Suprapubic skin (tissue), 4 donors: ENCODE measurements at regions not wholly inside any gene's neighbourhood (a gene's known extent, or its start where the extent isn't known, plus 50 kb on each side); places are given as distances from the start of the nearest gene placed in this dataset.

Source experiments
- EP300 ChIP-seq: sonication (generic); formaldehyde crosslinking; IDR thresholded peaks from one replicate; pipeline ENCODE4 v1.6.1; 2017; ENCODE audit warnings: antibody characterized with exemption
- POLR2A ChIP-seq, 2 donors: fragments of 450-650 bp; IDR thresholded peaks; one replicate each; pipeline ENCODE4 v1.6.1; 2017; ENCODE audit warnings: antibody characterized with exemption in 2 of 2, mild to moderate bottlenecking in 2 of 2, moderate library complexity in 2 of 2
- POLR2AphosphoS5 ChIP-seq, 3 donors: sonication (generic); formaldehyde crosslinking; IDR thresholded peaks; one replicate each; pipeline ENCODE4 v1.6.1; 2017; ENCODE audit warnings: antibody characterized with exemption in 3 of 3
- TF ChIP-seq, protein P1 (sequence below), 2 donors: fragments of 200-600 bp in 1 of 2; fragments of 450-650 bp in 1 of 2; sonication (generic) in 1 of 2; IDR thresholded peaks; one replicate each; pipeline ENCODE4 v1.5.1; 2016 to 2019; ENCODE audit warnings: antibody characterized with exemption in 2 of 2, mild to moderate bottlenecking in 1 of 2, moderate library complexity in 1 of 2

DNA sequence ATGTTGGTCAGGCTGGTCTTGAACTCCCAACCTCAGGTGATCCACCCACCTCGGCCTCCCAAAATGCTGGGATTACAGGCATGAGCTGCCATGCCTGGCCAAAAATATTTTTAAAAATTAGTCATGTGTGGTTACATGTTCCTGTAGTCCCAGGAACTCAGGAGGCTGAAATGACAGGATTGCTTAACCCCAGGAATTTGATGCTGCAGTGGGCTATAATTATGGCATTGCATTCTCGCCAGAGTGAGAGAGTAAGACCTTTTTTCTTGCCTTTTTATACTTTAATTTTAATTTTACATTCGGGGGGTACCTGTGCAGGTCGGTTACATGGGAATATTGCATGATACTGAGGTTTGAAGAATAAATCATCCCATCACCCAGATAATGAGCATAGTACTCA is 86.6 kb upstream of the ZNF92 start:
- TF ChIP-seq, protein P1, sequence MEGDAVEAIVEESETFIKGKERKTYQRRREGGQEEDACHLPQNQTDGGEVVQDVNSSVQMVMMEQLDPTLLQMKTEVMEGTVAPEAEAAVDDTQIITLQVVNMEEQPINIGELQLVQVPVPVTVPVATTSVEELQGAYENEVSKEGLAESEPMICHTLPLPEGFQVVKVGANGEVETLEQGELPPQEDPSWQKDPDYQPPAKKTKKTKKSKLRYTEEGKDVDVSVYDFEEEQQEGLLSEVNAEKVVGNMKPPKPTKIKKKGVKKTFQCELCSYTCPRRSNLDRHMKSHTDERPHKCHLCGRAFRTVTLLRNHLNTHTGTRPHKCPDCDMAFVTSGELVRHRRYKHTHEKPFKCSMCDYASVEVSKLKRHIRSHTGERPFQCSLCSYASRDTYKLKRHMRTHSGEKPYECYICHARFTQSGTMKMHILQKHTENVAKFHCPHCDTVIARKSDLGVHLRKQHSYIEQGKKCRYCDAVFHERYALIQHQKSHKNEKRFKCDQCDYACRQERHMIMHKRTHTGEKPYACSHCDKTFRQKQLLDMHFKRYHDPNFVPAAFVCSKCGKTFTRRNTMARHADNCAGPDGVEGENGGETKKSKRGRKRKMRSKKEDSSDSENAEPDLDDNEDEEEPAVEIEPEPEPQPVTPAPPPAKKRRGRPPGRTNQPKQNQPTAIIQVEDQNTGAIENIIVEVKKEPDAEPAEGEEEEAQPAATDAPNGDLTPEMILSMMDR (IDR thresholded peaks at IDR 0.05): no peak
- TF ChIP-seq POLR2A (IDR thresholded peaks at IDR 0.05) (no peak), POLR2AphosphoS5 (IDR thresholded peaks at IDR 0.05) (no peak), EP300 (no peak)
